ENCODE measurements at regions not wholly inside any gene's neighbourhood (a gene's known extent, or its start where the extent isn't known, plus 50 kb on each side); places are given as distances from the start of the nearest gene placed in this dataset.

- TF ChIP-seq, protein P1, sequence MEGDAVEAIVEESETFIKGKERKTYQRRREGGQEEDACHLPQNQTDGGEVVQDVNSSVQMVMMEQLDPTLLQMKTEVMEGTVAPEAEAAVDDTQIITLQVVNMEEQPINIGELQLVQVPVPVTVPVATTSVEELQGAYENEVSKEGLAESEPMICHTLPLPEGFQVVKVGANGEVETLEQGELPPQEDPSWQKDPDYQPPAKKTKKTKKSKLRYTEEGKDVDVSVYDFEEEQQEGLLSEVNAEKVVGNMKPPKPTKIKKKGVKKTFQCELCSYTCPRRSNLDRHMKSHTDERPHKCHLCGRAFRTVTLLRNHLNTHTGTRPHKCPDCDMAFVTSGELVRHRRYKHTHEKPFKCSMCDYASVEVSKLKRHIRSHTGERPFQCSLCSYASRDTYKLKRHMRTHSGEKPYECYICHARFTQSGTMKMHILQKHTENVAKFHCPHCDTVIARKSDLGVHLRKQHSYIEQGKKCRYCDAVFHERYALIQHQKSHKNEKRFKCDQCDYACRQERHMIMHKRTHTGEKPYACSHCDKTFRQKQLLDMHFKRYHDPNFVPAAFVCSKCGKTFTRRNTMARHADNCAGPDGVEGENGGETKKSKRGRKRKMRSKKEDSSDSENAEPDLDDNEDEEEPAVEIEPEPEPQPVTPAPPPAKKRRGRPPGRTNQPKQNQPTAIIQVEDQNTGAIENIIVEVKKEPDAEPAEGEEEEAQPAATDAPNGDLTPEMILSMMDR (IDR thresholded peaks at IDR 0.05), result no peak
- no peak for TF ChIP-seq POLR2A (IDR thresholded peaks at IDR 0.05)
Measured at GRCh38 chr1:56135864-56136147, 443.6 kb downstream of the PLPP3 start.
